Neutrophil (primary cell): ENCODE measurements at regions not wholly inside any gene's neighbourhood (a gene's known extent, or its start where the extent isn't known, plus 50 kb on each side); places are given as distances from the start of the nearest gene placed in this dataset.

Experiments
- H3K27ac ChIP-seq: fragments of 200-600 bp; sonication (generic); 2 replicates; pipeline ENCODE4 v1.5.1; 2016; ENCODE audit warnings: mild to moderate bottlenecking, moderate library complexity
- H3K27me3 ChIP-seq: fragments of 200-600 bp; sonication (generic); 2 replicates; pipeline ENCODE4 v1.6.0; 2016; ENCODE audit warnings: mild to moderate bottlenecking
- H3K36me3 ChIP-seq: fragments of 200-600 bp; sonication (generic); 2 replicates; pipeline ENCODE4 v1.5.1; 2017
- H3K4me1 ChIP-seq, 2 experiments: fragments of 200-600 bp in 1 of 2; sonication (generic) in 1 of 2; 1 replicate in 1 of 2; 2 replicates in 1 of 2; pipeline versions ENCODE4 v1.5.1 to v1.6.1; 2013 to 2016; ENCODE audit warnings: low read depth in 1 of 2, low read length in 1 of 2, mild to moderate bottlenecking in 1 of 2, moderate library complexity in 1 of 2; ENCODE audit not compliant: control insufficient read depth in 1 of 2, insufficient read depth in 1 of 2
- H3K4me3 ChIP-seq, 2 experiments: fragments of 200-600 bp in 1 of 2; sonication (generic) in 1 of 2; 1 replicate in 1 of 2; 2 replicates in 1 of 2; pipeline ENCODE4 v1.5.1; 2013 to 2016; ENCODE audit warnings: low read depth in 1 of 2, low read length in 1 of 2, mild to moderate bottlenecking in 1 of 2, moderate library complexity in 1 of 2
- H3K9me3 ChIP-seq: fragments of 200-600 bp; sonication (generic); 2 replicates; pipeline ENCODE4 v1.5.1; 2016
- TF ChIP-seq, protein P1 (sequence below): fragments of 200-600 bp; sonication (generic); IDR thresholded peaks from 2 replicates; pipeline ENCODE4 v1.5.1; 2016; ENCODE audit warnings: antibody characterized with exemption

DNA sequence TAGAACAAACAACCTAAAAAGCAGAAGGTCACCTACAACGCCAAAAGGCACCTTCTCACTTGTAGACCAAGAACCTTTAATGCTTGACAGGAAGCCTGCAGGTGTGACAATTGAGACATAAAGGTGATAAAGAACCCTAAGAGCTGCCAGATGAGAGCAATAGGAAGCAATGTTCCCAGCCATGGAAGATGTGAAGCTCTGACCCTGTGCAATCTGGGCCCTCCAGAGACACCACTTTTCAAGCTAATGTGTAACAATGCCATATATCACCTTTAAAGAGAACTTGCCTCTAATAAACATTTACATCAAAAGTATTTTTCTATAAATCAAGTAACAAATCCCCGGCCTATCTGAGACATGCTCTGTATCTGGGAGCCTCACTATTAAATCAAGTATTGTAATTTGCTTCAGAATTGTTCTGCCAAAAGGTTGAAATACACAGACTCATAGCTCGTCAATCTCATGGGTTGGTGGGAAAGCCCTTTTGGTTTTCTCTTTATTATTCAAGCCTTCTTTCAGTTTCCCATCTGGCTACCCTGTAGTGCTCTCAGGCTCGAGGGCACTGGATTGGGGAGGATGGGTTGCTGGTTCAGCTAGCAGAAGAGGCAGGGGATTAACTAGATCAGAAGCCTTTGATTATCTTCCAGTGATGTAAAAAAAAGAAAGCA lies 368.9 kb downstream of the BUD13 start:
- Histone ChIP-seq H3K4me1 (no peaks in the 10 kb centered on the region), H3K27ac (no peak overlapping the region), H3K4me3 (no peak overlapping the region), H3K9me3 (no peaks in the 10 kb centered on the region), H3K36me3 (no peaks in the 10 kb centered on the region), H3K27me3 (no peaks in the 10 kb centered on the region)
- TF ChIP-seq, protein P1, sequence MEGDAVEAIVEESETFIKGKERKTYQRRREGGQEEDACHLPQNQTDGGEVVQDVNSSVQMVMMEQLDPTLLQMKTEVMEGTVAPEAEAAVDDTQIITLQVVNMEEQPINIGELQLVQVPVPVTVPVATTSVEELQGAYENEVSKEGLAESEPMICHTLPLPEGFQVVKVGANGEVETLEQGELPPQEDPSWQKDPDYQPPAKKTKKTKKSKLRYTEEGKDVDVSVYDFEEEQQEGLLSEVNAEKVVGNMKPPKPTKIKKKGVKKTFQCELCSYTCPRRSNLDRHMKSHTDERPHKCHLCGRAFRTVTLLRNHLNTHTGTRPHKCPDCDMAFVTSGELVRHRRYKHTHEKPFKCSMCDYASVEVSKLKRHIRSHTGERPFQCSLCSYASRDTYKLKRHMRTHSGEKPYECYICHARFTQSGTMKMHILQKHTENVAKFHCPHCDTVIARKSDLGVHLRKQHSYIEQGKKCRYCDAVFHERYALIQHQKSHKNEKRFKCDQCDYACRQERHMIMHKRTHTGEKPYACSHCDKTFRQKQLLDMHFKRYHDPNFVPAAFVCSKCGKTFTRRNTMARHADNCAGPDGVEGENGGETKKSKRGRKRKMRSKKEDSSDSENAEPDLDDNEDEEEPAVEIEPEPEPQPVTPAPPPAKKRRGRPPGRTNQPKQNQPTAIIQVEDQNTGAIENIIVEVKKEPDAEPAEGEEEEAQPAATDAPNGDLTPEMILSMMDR = no peak

DNA sequence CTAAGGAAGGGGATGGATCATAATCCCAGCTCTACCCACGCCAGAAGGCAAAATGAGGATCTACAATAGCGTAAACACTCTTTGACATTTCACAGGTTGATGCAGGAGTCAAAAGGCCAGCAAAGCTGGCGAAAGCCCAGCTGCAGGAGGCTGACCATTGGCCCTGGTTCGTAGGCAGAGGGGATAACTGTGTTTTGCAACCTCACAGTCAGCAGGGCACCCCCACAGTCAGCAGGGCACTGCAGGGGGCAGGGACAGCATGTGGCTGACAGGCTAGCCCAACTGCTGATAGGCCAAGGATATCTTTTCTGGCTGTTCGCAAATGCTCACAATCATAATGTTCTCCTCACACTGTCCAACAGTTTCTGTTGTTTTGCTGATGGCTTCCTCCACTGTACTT lies 372.7 kb downstream of the BUD13 start:
- Histone ChIP-seq H3K27ac (no peak overlapping the region), H3K36me3 (no peaks in the 10 kb centered on the region), H3K4me1 (no peaks in the 10 kb centered on the region), H3K9me3 (no peaks in the 10 kb centered on the region), H3K27me3 (no peaks in the 10 kb centered on the region), H3K4me3 (no peak overlapping the region)
- TF ChIP-seq, protein P1 = no peak

DNA sequence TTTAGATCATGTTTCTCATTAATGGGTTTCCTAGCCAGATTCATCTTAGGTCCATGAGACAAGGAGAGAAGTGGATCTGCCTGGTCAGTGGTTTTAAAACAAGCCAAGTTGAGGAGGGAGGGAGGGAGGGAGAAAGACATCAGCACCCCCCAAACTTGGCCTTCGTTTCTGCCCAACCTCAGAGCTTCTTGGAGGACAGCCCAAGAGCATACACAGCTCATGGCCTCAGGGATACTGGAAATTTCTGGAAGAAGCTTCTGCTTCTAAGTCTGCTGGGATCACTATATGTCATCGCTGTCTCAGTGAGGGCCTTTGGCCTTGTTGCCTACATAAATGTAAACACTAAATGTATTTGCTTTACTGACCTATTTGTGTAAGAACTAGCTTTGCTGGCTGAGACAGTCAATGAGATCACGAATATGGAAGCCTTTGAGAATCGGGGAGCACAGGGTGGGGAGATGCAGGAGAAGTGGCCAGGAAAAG lies 375.1 kb downstream of the BUD13 start:
- no peak overlapping the region for H3K27ac ChIP-seq
- no peaks in the 10 kb centered on the region for H3K27me3 ChIP-seq
- TF ChIP-seq, protein P1 = no peak
- H3K4me3 ChIP-seq = no peak overlapping the region
- H3K4me1 ChIP-seq = no peaks in the 10 kb centered on the region
- H3K9me3 ChIP-seq = no peaks in the 10 kb centered on the region
- no peaks in the 10 kb centered on the region for H3K36me3 ChIP-seq

DNA sequence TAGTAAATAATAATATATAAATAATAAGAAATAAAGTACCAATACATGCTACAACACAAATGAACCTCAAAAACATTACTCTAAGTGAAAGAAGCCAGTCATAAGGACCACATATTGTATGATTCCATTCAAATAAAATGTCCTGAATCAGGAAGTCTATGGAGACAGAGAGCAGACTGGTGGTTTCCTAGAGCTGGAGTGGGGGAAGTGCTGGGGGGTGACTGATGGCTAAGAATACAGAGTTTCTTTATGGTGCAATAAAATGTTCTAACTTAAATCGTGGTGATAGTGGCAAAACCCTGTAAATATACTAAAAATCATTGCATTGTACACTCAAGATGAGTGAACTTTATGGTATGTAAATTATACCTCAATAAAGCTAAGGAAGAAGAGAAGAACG lies 376.5 kb downstream of the BUD13 start:
- TF ChIP-seq, protein P1 = no peak
- Histone ChIP-seq H3K27me3 (no peaks in the 10 kb centered on the region), H3K4me1 (no peaks in the 10 kb centered on the region), H3K9me3 (no peaks in the 10 kb centered on the region), H3K27ac (no peak overlapping the region), H3K4me3 (no peak overlapping the region), H3K36me3 (no peaks in the 10 kb centered on the region)

DNA sequence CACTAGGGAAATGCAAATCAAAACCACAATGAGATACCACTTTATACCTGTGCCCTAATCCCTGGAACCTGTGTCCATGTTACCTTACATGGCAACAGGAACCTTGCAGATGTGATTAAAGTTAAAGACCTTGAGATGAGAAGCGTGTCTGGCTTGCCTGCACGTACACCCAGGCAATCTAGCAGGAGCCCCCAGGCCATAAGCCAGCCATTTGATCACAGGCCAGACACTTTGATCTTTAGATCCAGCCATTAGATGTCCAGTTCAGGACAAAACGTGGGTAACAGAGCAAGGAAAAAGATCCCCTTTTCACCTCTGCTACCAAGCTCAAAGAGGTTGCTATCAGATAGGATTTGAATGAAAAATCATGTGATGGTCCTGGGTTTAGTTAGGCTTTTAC lies 378.8 kb downstream of the BUD13 start:
- H3K9me3 ChIP-seq = no peaks in the 10 kb centered on the region
- H3K27me3 ChIP-seq = no peaks in the 10 kb centered on the region
- no peak overlapping the region for H3K27ac ChIP-seq
- no peak overlapping the region for H3K4me3 ChIP-seq
- TF ChIP-seq, protein P1 = no peak
- no peaks in the 10 kb centered on the region for H3K36me3 ChIP-seq
- H3K4me1 ChIP-seq = no peaks in the 10 kb centered on the region
